ENCODE measurements at regions not wholly inside any gene's neighbourhood (a gene's known extent, or its start where the extent isn't known, plus 50 kb on each side); places are given as distances from the start of the nearest gene placed in this dataset.

- H3K36me3 ChIP-seq (ENCODE audit: control insufficient read depth, insufficient read depth, low read length), result no peaks in the 10 kb centered on the region
- no peak overlapping the region for H3K4me3 ChIP-seq (ENCODE audit: low read length)
- H2AK5ac ChIP-seq (ENCODE audit: low read length), result no peak overlapping the region
- DNase-seq, result no peak
- no peaks in the 10 kb centered on the region for H3K27me3 ChIP-seq (ENCODE audit: insufficient read depth, low read length, poor library complexity)
- H3K27ac ChIP-seq (ENCODE audit: low read depth, low read length), result no peak overlapping the region
- no peak overlapping the region for H3K18ac ChIP-seq (ENCODE audit: low read length)
- H3K23ac ChIP-seq (ENCODE audit: low read length), result no peak overlapping the region
- H3K79me1 ChIP-seq (ENCODE audit: low read length), result no peaks in the 10 kb centered on the region
- no peaks in the 10 kb centered on the region for H3K79me2 ChIP-seq (ENCODE audit: control insufficient read depth, insufficient read depth, low read length)
- H2BK5ac ChIP-seq (ENCODE audit: low read length), result no peak overlapping the region
- WGBS (ENCODE audit: extremely low coverage, insufficient coverage, low lambda C conversion rate), result no CpG with 5 or more reads among the region's 4 CpGs
- no peaks in the 10 kb centered on the region for H3K4me1 ChIP-seq (ENCODE audit: control insufficient read depth, low read depth, low read length)
- H4K8ac ChIP-seq (ENCODE audit: low read depth, low read length), result no peak overlapping the region
- no peak overlapping the region for H3K4me2 ChIP-seq (ENCODE audit: low read length)
- H3K56ac ChIP-seq (ENCODE audit: low read length), result no peak overlapping the region
- no peak overlapping the region for H3K4ac ChIP-seq (ENCODE audit: low read depth, low read length)
- no peak overlapping the region for H2BK120ac ChIP-seq (ENCODE audit: low read depth, low read length)
- no peak overlapping the region for H4K5ac ChIP-seq (ENCODE audit: low read length)
- H3K9ac ChIP-seq (ENCODE audit: low read length), result no peak overlapping the region
- H2BK15ac ChIP-seq (replicated peaks; ENCODE audit: low read depth), result no peak overlapping the region
Measured at GRCh38 chr10:78867555-78867939, 201.2 kb upstream of the ZMIZ1 start.

- no CpG with 5 or more reads among the region's 3 CpGs for WGBS (ENCODE audit: extremely low coverage, insufficient coverage, low lambda C conversion rate)
- Histone ChIP-seq H3K4ac (ENCODE audit: low read depth, low read length) (no peak overlapping the region), H2AK5ac (ENCODE audit: low read length) (no peak overlapping the region), H4K5ac (ENCODE audit: low read length) (no peak overlapping the region), H2BK120ac (ENCODE audit: low read depth, low read length) (no peak overlapping the region), H3K27me3 (ENCODE audit: insufficient read depth, low read length, poor library complexity) (no peaks in the 10 kb centered on the region), H3K4me3 (ENCODE audit: low read length) (no peak overlapping the region), H3K9ac (ENCODE audit: low read length) (no peak overlapping the region), H3K36me3 (ENCODE audit: control insufficient read depth, insufficient read depth, low read length) (no peaks in the 10 kb centered on the region), H3K4me1 (ENCODE audit: control insufficient read depth, low read depth, low read length) (no peaks in the 10 kb centered on the region), H4K8ac (ENCODE audit: low read depth, low read length) (no peak overlapping the region), H3K4me2 (ENCODE audit: low read length) (no peak overlapping the region), H3K79me1 (ENCODE audit: low read length) (no peaks in the 10 kb centered on the region), H3K56ac (ENCODE audit: low read length) (no peak overlapping the region), H3K27ac (ENCODE audit: low read depth, low read length) (no peak overlapping the region), H3K18ac (ENCODE audit: low read length) (no peak overlapping the region), H2BK15ac (replicated peaks; ENCODE audit: low read depth) (no peak overlapping the region), H3K23ac (ENCODE audit: low read length) (no peak overlapping the region), H3K79me2 (ENCODE audit: control insufficient read depth, insufficient read depth, low read length) (no peaks in the 10 kb centered on the region), H2BK5ac (ENCODE audit: low read length) (no peak overlapping the region)
- no peak for DNase-seq
Measured at GRCh38 chr10:78868048-78868447, 200.7 kb upstream of the ZMIZ1 start.

GRCh38 chr10:78868456-78868855, 200.3 kb upstream of the ZMIZ1 start:
- no peak overlapping the region for H2BK120ac ChIP-seq (ENCODE audit: low read depth, low read length)
- no peaks in the 10 kb centered on the region for H3K4me1 ChIP-seq (ENCODE audit: control insufficient read depth, low read depth, low read length)
- WGBS (ENCODE audit: extremely low coverage, insufficient coverage, low lambda C conversion rate), result no CpG with 5 or more reads among the region's 5 CpGs
- no peaks in the 10 kb centered on the region for H3K36me3 ChIP-seq (ENCODE audit: control insufficient read depth, insufficient read depth, low read length)
- H3K56ac ChIP-seq (ENCODE audit: low read length), result no peak overlapping the region
- H4K8ac ChIP-seq (ENCODE audit: low read depth, low read length), result no peak overlapping the region
- no peaks in the 10 kb centered on the region for H3K79me1 ChIP-seq (ENCODE audit: low read length)
- no peak overlapping the region for H3K4me2 ChIP-seq (ENCODE audit: low read length)
- H4K5ac ChIP-seq (ENCODE audit: low read length), result no peak overlapping the region
- H3K18ac ChIP-seq (ENCODE audit: low read length), result no peak overlapping the region
- H2BK5ac ChIP-seq (ENCODE audit: low read length), result no peak overlapping the region
- no peaks in the 10 kb centered on the region for H3K79me2 ChIP-seq (ENCODE audit: control insufficient read depth, insufficient read depth, low read length)
- H3K27me3 ChIP-seq (ENCODE audit: insufficient read depth, low read length, poor library complexity), result no peaks in the 10 kb centered on the region
- no peak overlapping the region for H3K23ac ChIP-seq (ENCODE audit: low read length)
- no peak for DNase-seq
- H3K4ac ChIP-seq (ENCODE audit: low read depth, low read length), result no peak overlapping the region
- H2AK5ac ChIP-seq (ENCODE audit: low read length), result no peak overlapping the region
- no peak overlapping the region for H3K9ac ChIP-seq (ENCODE audit: low read length)
- H2BK15ac ChIP-seq (replicated peaks; ENCODE audit: low read depth), result no peak overlapping the region
- H3K27ac ChIP-seq (ENCODE audit: low read depth, low read length), result no peak overlapping the region
- no peak overlapping the region for H3K4me3 ChIP-seq (ENCODE audit: low read length)

- Histone ChIP-seq H3K9ac (ENCODE audit: low read length) (no peak overlapping the region), H3K4ac (ENCODE audit: low read depth, low read length) (no peak overlapping the region), H3K36me3 (ENCODE audit: control insufficient read depth, insufficient read depth, low read length) (no peaks in the 10 kb centered on the region), H3K18ac (ENCODE audit: low read length) (no peak overlapping the region), H3K79me2 (ENCODE audit: control insufficient read depth, insufficient read depth, low read length) (no peaks in the 10 kb centered on the region), H3K4me2 (ENCODE audit: low read length) (no peak overlapping the region), H3K27me3 (ENCODE audit: insufficient read depth, low read length, poor library complexity) (no peaks in the 10 kb centered on the region), H3K4me3 (ENCODE audit: low read length) (no peak overlapping the region), H3K79me1 (ENCODE audit: low read length) (no peaks in the 10 kb centered on the region), H3K56ac (ENCODE audit: low read length) (peak overlapping the region; percentile 15), H2BK5ac (ENCODE audit: low read length) (no peak overlapping the region), H3K4me1 (ENCODE audit: control insufficient read depth, low read depth, low read length) (no peaks in the 10 kb centered on the region), H2AK5ac (ENCODE audit: low read length) (no peak overlapping the region), H2BK120ac (ENCODE audit: low read depth, low read length) (no peak overlapping the region), H3K27ac (ENCODE audit: low read depth, low read length) (no peak overlapping the region), H4K8ac (ENCODE audit: low read depth, low read length) (no peak overlapping the region), H3K23ac (ENCODE audit: low read length) (no peak overlapping the region), H2BK15ac (replicated peaks; ENCODE audit: low read depth) (no peak overlapping the region), H4K5ac (ENCODE audit: low read length) (no peak overlapping the region)
- DNase-seq, result no peak
- no CpG with 5 or more reads among the region's 7 CpGs for WGBS (ENCODE audit: extremely low coverage, insufficient coverage, low lambda C conversion rate)
Measured at GRCh38 chr10:78868861-78869260, 199.9 kb upstream of the ZMIZ1 start.

- Histone ChIP-seq H4K8ac (ENCODE audit: low read depth, low read length) (no peak overlapping the region), H4K5ac (ENCODE audit: low read length) (no peak overlapping the region), H3K36me3 (ENCODE audit: control insufficient read depth, insufficient read depth, low read length) (no peaks in the 10 kb centered on the region), H3K23ac (ENCODE audit: low read length) (peak overlapping the region; percentile 45), H2BK15ac (replicated peaks; ENCODE audit: low read depth) (no peak overlapping the region), H3K9ac (ENCODE audit: low read length) (no peak overlapping the region), H3K79me2 (ENCODE audit: control insufficient read depth, insufficient read depth, low read length) (no peaks in the 10 kb centered on the region), H3K56ac (ENCODE audit: low read length) (no peak overlapping the region), H3K4me2 (ENCODE audit: low read length) (no peak overlapping the region), H3K79me1 (ENCODE audit: low read length) (no peaks in the 10 kb centered on the region), H2BK5ac (ENCODE audit: low read length) (no peak overlapping the region), H3K4ac (ENCODE audit: low read depth, low read length) (no peak overlapping the region), H3K18ac (ENCODE audit: low read length) (no peak overlapping the region), H2BK120ac (ENCODE audit: low read depth, low read length) (no peak overlapping the region), H2AK5ac (ENCODE audit: low read length) (no peak overlapping the region), H3K27ac (ENCODE audit: low read depth, low read length) (no peak overlapping the region), H3K4me3 (ENCODE audit: low read length) (no peak overlapping the region), H3K27me3 (ENCODE audit: insufficient read depth, low read length, poor library complexity) (no peaks in the 10 kb centered on the region), H3K4me1 (ENCODE audit: control insufficient read depth, low read depth, low read length) (no peaks in the 10 kb centered on the region)
- DNase-seq, result no peak
- no CpG with 5 or more reads among the region's 23 CpGs for WGBS (ENCODE audit: extremely low coverage, insufficient coverage, low lambda C conversion rate)
Measured at GRCh38 chr10:78869508-78870454, 199.0 kb upstream of the ZMIZ1 start.

- no peaks in the 10 kb centered on the region for H3K36me3 ChIP-seq (ENCODE audit: control insufficient read depth, insufficient read depth, low read length)
- H2BK120ac ChIP-seq (ENCODE audit: low read depth, low read length), result no peak overlapping the region
- no peaks in the 10 kb centered on the region for H3K27me3 ChIP-seq (ENCODE audit: insufficient read depth, low read length, poor library complexity)
- H2AK5ac ChIP-seq (ENCODE audit: low read length), result no peak overlapping the region
- no peaks in the 10 kb centered on the region for H3K79me1 ChIP-seq (ENCODE audit: low read length)
- no peak overlapping the region for H4K5ac ChIP-seq (ENCODE audit: low read length)
- H3K23ac ChIP-seq (ENCODE audit: low read length), result no peak overlapping the region
- H3K79me2 ChIP-seq (ENCODE audit: control insufficient read depth, insufficient read depth, low read length), result no peaks in the 10 kb centered on the region
- H3K4me2 ChIP-seq (ENCODE audit: low read length), result no peak overlapping the region
- H3K27ac ChIP-seq (ENCODE audit: low read depth, low read length), result no peak overlapping the region
- peaks cover 5% of the 10 kb centered on the region for H3K4me1 ChIP-seq (ENCODE audit: control insufficient read depth, low read depth, low read length)
- H3K56ac ChIP-seq (ENCODE audit: low read length), result no peak overlapping the region
- H3K4me3 ChIP-seq (ENCODE audit: low read length), result no peak overlapping the region
- no peak overlapping the region for H4K8ac ChIP-seq (ENCODE audit: low read depth, low read length)
- H3K9ac ChIP-seq (ENCODE audit: low read length), result no peak overlapping the region
- no peak overlapping the region for H3K18ac ChIP-seq (ENCODE audit: low read length)
- no peak overlapping the region for H2BK15ac ChIP-seq (replicated peaks; ENCODE audit: low read depth)
- no peak for DNase-seq
- no peak overlapping the region for H3K4ac ChIP-seq (ENCODE audit: low read depth, low read length)
- WGBS (ENCODE audit: extremely low coverage, insufficient coverage, low lambda C conversion rate), result no CpG with 5 or more reads among the region's 3 CpGs
- H2BK5ac ChIP-seq (ENCODE audit: low read length), result no peak overlapping the region
Measured at GRCh38 chr10:78870458-78870857, 198.3 kb upstream of the ZMIZ1 start.

Measured in mesendoderm (in vitro differentiated cells).